ENCODE measurements at regions not wholly inside any gene's neighbourhood (a gene's known extent, or its start where the extent isn't known, plus 50 kb on each side); places are given as distances from the start of the nearest gene placed in this dataset.

- TF ChIP-seq CHD7 (IDR thresholded peaks at IDR 0.05; ENCODE audit: insufficient replicate concordance, low read length) (no peak), E2F6 (IDR thresholded peaks at IDR 0.05) (no peak), GTF2F1 (IDR thresholded peaks at IDR 0.05; ENCODE audit: borderline replicate concordance, low read depth, low read length) (no peak), GABPA (IDR thresholded peaks at IDR 0.05; ENCODE audit: borderline replicate concordance, insufficient read depth, low read length) (no peak), CHD2 (IDR thresholded peaks at IDR 0.05; ENCODE audit: low read length) (no peak), HDAC2 (IDR thresholded peaks at IDR 0.05; ENCODE audit: borderline replicate concordance in 1 of 2, low read depth in 2 of 2, low read length in 2 of 2) (no peak), EGR1 (IDR thresholded peaks at IDR 0.05; ENCODE audit: borderline replicate concordance, low read depth, low read length) (no peak), CTBP2 (IDR thresholded peaks at IDR 0.05; ENCODE audit: borderline replicate concordance, insufficient read depth, insufficient read length, low read length) (no peak), EZH2 (IDR thresholded peaks at IDR 0.05; ENCODE audit: low read depth, low read length, severe bottlenecking) (no peak), HDAC6 (IDR thresholded peaks at IDR 0.05; ENCODE audit: low read depth, low read length) (no peak)
Measured at GRCh38 chr3:40913641-40914040, 285.7 kb upstream of the CTNNB1 start (continued).
